ENCODE measurements at regions not wholly inside any gene's neighbourhood (a gene's known extent, or its start where the extent isn't known, plus 50 kb on each side); places are given as distances from the start of the nearest gene placed in this dataset.

- no peak overlapping the region for H3K4me2 ChIP-seq
- no peak overlapping the region for H2AFZ ChIP-seq (replicated peaks)
- H3K9ac ChIP-seq: no peak overlapping the region
- Mint-ChIP-seq H3K9me3 (no peaks in the 10 kb centered on the region), H3K36me3 (no peaks in the 10 kb centered on the region), H3K4me1 (no peaks in the 10 kb centered on the region), H3K27ac (no peak overlapping the region), H3K4me3 (no peak overlapping the region), H3K27me3 (ENCODE audit: insufficient read depth, low read depth) (no peaks in the 10 kb centered on the region)
- no peak for DNase-seq (ENCODE audit: low spot score)
- H4K20me1 ChIP-seq (ENCODE audit: low read depth): no peaks in the 10 kb centered on the region
- H3K4me1 ChIP-seq: no peaks in the 10 kb centered on the region
- no peaks in the 10 kb centered on the region for H3K27me3 ChIP-seq
- TF ChIP-seq CTCF (IDR thresholded peaks at IDR 0.05) (no peak), EZH2 (IDR thresholded peaks at IDR 0.05) (no peak), EZH2phosphoT487 (IDR thresholded peaks at IDR 0.05) (no peak)
- H3K9me3 ChIP-seq (ENCODE audit: low read depth): no peaks in the 10 kb centered on the region
- H3K27ac ChIP-seq: no peak overlapping the region
- no peak overlapping the region for H3K4me3 ChIP-seq
- no peaks in the 10 kb centered on the region for H3K79me2 ChIP-seq (ENCODE audit: low read depth)
- H3F3A ChIP-seq (ENCODE audit: low read depth): no peaks in the 10 kb centered on the region
- no peaks in the 10 kb centered on the region for H3K36me3 ChIP-seq
Measured at GRCh38 chr5:68648944-68649857, 433.6 kb downstream of the PIK3R1 start.

GRCh38 chr5:68652534-68652965, 437.0 kb downstream of the PIK3R1 start:
- H3K9me3 Mint-ChIP-seq: no peaks in the 10 kb centered on the region
- DNase-seq (ENCODE audit: low spot score): no peak
- no peak overlapping the region for H3K27ac ChIP-seq
- H3K4me1 ChIP-seq: no peaks in the 10 kb centered on the region
- H3K4me1 Mint-ChIP-seq: no peaks in the 10 kb centered on the region
- no peaks in the 10 kb centered on the region for H3F3A ChIP-seq (ENCODE audit: low read depth)
- TF ChIP-seq EZH2 (IDR thresholded peaks at IDR 0.05) (no peak), EZH2phosphoT487 (IDR thresholded peaks at IDR 0.05) (no peak), CTCF (IDR thresholded peaks at IDR 0.05) (no peak)
- H3K36me3 Mint-ChIP-seq: no peaks in the 10 kb centered on the region
- H3K27ac Mint-ChIP-seq: no peak overlapping the region
- H2AFZ ChIP-seq (replicated peaks): no peak overlapping the region
- H3K9ac ChIP-seq: no peak overlapping the region
- H3K27me3 Mint-ChIP-seq (ENCODE audit: insufficient read depth, low read depth): no peaks in the 10 kb centered on the region
- H3K9me3 ChIP-seq (ENCODE audit: low read depth): no peaks in the 10 kb centered on the region
- H3K4me3 ChIP-seq: no peak overlapping the region
- no peaks in the 10 kb centered on the region for H4K20me1 ChIP-seq (ENCODE audit: low read depth)
- H3K4me2 ChIP-seq: no peak overlapping the region
- no peaks in the 10 kb centered on the region for H3K36me3 ChIP-seq
- H3K79me2 ChIP-seq (ENCODE audit: low read depth): no peaks in the 10 kb centered on the region
- H3K27me3 ChIP-seq: no peaks in the 10 kb centered on the region
- no peak overlapping the region for H3K4me3 Mint-ChIP-seq

- no peaks in the 10 kb centered on the region for H3K4me1 ChIP-seq
- no peak overlapping the region for H3K9ac ChIP-seq
- no peak overlapping the region for H3K4me2 ChIP-seq
- no peaks in the 10 kb centered on the region for H3K9me3 ChIP-seq (ENCODE audit: low read depth)
- no peak overlapping the region for H2AFZ ChIP-seq (replicated peaks)
- TF ChIP-seq EZH2phosphoT487 (IDR thresholded peaks at IDR 0.05): no peak
- TF ChIP-seq CTCF (IDR thresholded peaks at IDR 0.05): no peak
- no peak for TF ChIP-seq EZH2 (IDR thresholded peaks at IDR 0.05)
- no peak for DNase-seq (ENCODE audit: low spot score)
- Mint-ChIP-seq H3K4me3 (no peak overlapping the region), H3K27me3 (ENCODE audit: insufficient read depth, low read depth) (no peaks in the 10 kb centered on the region), H3K36me3 (no peaks in the 10 kb centered on the region), H3K27ac (no peak overlapping the region), H3K9me3 (no peaks in the 10 kb centered on the region), H3K4me1 (no peaks in the 10 kb centered on the region)
- no peak overlapping the region for H3K4me3 ChIP-seq
- H4K20me1 ChIP-seq (ENCODE audit: low read depth): no peaks in the 10 kb centered on the region
- no peaks in the 10 kb centered on the region for H3K79me2 ChIP-seq (ENCODE audit: low read depth)
- no peaks in the 10 kb centered on the region for H3K36me3 ChIP-seq
- H3K27me3 ChIP-seq: no peaks in the 10 kb centered on the region
- no peak overlapping the region for H3K27ac ChIP-seq
- no peaks in the 10 kb centered on the region for H3F3A ChIP-seq (ENCODE audit: low read depth)
Measured at GRCh38 chr5:68653471-68653870, 437.9 kb downstream of the PIK3R1 start.

Measured in neural progenitor cell (in vitro differentiated cells).